Choroid plexus epithelial cell (primary cell): ENCODE measurements at regions not wholly inside any gene's neighbourhood (a gene's known extent, or its start where the extent isn't known, plus 50 kb on each side); places are given as distances from the start of the nearest gene placed in this dataset.

Source experiments
- DNase-seq: peaks from one replicate; pipeline ENCODE4 v3.0.0-alpha.2; 2010; ENCODE audit warnings: low read depth
- H3K4me3 ChIP-seq: 2 replicates; pipeline ENCODE4 v1.5.1; 2011; ENCODE audit warnings: low read depth, mild to moderate bottlenecking, control low read depth, low read length, moderate library complexity
- TF ChIP-seq, protein P1 (sequence below): conservative IDR thresholded peaks from 2 replicates; pipeline ENCODE4 v1.5.1; 2011; ENCODE audit warnings: low read depth, mild to moderate bottlenecking, control low read depth, inconsistent platforms, low read length, moderate library complexity

DNA sequence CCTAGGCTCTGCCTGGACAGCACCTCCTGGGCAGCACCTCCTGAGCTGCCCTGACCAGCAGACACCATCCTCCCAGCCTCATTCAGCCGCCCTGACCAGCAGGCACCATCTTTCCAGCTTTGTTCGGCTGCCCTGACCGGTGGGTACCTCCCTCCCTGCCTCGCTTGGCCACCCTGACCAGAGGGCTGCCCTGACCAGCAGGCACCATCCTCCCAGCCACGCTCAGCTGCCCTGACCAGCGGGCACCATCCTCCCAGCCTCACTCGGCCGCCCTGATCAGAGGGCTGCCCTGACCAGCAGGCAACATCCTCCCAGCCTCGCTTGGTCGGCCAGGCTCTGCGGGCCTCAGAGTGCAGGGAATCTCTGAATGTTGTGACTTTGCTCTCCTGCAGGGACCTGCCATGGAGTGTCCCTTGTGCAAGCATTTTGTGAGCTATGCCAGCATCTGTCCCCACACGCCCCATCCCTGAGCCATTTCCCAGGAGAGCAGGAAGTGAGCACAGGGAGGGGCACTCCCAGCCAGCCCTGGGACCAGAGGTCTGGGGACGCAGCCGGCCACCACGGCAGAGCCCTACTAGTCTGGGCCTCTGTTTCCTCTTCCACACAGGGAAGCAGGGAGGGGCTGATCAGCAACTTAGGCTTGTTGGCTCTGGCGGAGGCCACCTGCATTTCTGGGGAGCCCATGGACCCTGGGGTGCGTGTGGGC is 265.5 kb downstream of the SEC23A start:
- TF ChIP-seq, protein P1, sequence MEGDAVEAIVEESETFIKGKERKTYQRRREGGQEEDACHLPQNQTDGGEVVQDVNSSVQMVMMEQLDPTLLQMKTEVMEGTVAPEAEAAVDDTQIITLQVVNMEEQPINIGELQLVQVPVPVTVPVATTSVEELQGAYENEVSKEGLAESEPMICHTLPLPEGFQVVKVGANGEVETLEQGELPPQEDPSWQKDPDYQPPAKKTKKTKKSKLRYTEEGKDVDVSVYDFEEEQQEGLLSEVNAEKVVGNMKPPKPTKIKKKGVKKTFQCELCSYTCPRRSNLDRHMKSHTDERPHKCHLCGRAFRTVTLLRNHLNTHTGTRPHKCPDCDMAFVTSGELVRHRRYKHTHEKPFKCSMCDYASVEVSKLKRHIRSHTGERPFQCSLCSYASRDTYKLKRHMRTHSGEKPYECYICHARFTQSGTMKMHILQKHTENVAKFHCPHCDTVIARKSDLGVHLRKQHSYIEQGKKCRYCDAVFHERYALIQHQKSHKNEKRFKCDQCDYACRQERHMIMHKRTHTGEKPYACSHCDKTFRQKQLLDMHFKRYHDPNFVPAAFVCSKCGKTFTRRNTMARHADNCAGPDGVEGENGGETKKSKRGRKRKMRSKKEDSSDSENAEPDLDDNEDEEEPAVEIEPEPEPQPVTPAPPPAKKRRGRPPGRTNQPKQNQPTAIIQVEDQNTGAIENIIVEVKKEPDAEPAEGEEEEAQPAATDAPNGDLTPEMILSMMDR: no peak
- no peak for DNase-seq
- H3K4me3 ChIP-seq: no peak overlapping the region

DNA sequence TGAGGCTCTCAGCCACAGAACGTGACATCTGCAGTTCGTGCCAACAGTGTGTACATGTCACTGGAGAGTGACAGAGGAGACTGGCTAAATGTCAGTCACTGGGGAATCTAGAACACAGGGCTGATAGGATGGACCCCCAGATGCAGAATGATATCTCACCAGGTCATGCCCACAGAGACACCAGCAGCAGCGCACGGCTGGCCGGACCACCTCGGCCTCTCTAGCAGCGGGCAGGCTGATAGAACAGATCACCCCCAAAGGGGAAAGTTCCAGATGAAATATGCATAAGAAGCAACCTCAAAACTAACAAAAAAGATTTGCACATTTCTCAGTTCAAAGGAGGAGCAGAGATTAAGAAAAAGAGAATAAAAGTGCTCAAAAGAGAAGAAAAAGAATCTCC is 266.5 kb downstream of the SEC23A start:
- TF ChIP-seq, protein P1: no peak
- DNase-seq: no peak

DNA sequence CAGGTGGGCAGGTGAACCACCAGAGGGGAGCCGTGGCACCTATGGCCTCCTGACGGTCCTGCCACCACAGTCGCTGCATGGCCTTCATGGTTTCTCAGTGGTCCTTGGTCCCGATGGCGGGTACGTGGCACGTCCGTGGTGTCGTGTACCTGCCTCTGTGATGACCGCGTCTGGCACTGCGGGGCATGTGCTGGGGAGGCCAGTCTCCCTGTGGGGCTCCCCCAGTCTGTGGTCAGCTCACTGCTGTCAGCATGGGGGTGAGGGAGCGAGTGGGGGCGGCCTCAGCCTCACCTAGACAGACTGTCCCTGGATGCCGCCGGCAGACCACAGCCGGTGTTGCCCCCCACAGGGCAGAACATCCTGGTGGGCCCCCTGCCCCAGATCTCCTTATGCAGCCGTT is 267.2 kb downstream of the SEC23A start:
- H3K4me3 ChIP-seq: no peak overlapping the region
- TF ChIP-seq, protein P1: no peak
- DNase-seq: no peak

More for the DNA sequence above, 266.5 kb downstream of the SEC23A start:
- H3K4me3 ChIP-seq: no peak overlapping the region

DNA sequence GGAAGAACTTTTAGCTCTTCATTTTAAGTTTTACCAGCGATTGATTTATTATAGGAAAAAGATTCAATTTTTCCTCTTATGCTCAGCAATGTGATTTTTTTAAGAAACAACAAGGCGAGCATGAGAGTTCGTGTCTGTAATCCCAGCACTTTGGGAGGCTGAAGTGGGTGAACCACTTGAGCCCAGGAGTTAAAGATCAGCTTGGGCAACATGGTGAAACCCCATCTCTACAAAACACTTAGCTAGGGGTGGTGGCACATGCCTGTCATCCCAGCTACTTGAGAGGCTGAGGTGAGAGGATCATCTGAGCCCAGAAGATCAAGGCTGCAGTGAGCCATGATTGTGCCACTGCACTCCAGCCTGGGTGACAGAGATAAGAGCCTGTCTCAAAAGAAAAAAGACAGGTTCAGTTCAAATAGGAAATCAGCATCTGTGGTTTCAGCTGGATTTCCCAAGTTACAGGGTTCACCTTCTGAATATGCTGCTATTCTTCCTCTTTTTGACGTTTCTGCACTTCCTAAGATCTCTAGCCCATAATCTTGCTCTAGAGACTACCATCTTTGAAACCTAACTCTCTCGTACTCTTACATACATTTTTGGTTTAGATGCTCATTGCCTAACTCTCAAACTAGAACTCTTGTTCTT is 274.7 kb downstream of the SEC23A start:
- H3K4me3 ChIP-seq: no peak overlapping the region
- TF ChIP-seq, protein P1: no peak
- no peak for DNase-seq

DNA sequence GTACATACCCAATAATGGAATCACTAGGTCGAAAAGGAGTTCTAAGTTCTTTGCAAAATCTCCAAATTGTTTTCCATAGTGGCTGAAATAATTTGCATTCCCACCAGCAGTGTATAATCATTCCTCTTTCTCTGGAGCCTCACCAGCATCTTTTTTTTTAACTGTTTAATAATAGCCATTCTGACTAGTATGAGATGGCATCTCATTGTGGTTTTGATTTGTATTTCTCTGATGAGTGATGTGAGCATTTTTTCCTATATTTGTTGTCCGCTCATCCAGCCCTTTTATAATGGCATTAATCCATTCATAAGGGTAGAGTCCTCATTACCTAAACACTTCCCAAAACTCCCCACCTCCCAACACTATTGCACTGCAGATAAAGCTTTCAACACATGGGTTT is 278.3 kb downstream of the SEC23A start:
- TF ChIP-seq, protein P1: no peak
- H3K4me3 ChIP-seq: no peak overlapping the region
- no peak for DNase-seq

DNA sequence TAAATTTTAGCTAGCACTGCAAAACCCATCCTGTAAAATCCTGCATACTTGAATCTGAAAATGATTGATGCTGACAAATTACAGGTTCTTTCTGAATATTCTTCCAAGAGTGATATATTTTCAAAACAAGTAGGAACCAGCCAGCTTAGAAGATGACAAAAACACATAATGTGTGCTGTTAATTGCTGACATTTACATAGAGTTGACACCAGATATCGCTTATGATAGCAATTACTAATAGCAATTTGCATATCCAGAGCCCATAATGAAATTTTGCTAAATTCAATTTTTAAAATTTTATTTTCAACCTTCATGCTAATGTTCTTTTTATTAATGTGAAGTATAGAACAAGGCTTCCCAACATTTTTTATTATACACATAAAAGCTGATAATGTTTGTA is 284.5 kb downstream of the SEC23A start:
- TF ChIP-seq, protein P1: no peak
- no peak overlapping the region for H3K4me3 ChIP-seq
- DNase-seq: no peak

DNA sequence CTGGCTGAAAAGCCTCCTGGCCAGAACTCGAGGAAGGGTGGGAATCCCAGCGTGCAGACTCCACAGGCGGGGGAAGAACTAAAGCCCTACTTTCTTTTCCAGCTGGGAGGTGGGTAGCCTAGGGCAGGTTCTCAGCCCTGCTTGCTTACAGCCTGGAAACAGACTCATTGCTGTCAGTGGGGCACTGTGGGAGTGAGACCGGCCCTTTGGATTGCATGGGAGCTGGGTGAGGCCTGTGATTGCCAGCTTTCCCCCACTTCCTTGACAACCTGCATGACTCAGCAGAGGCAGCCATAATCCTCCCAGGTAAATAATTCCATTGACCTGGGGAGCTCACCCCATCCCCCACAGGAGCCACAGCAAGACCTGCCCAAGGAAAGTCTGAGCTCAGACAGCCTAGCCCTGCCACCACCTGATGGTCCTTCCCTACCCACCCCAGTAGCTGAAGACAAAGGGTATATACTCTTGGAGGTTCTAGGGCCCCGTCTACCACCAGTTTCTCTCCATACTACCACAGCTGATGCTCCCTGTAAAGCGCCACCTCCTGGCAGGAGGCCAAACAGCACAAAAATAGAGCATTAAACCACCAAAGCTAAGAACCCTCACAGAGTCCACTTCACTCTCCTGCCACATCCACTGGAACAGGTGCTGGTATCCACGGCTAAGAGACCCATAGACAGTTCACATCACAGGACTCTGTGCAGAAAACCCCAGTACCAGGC is 294.1 kb downstream of the SEC23A start:
- DNase-seq: no peak

More for the DNA sequence above, 294.1 kb downstream of the SEC23A start:
- no peak overlapping the region for H3K4me3 ChIP-seq
- TF ChIP-seq, protein P1: no peak
